ENCODE measurements at regions not wholly inside any gene's neighbourhood (a gene's known extent, or its start where the extent isn't known, plus 50 kb on each side); places are given as distances from the start of the nearest gene placed in this dataset.
"Not testable (repeated sequence)": the region's sequence is repeated elsewhere in the genome, so short reads cannot be mapped to it uniquely, and the experiment has no call there.

DNA sequence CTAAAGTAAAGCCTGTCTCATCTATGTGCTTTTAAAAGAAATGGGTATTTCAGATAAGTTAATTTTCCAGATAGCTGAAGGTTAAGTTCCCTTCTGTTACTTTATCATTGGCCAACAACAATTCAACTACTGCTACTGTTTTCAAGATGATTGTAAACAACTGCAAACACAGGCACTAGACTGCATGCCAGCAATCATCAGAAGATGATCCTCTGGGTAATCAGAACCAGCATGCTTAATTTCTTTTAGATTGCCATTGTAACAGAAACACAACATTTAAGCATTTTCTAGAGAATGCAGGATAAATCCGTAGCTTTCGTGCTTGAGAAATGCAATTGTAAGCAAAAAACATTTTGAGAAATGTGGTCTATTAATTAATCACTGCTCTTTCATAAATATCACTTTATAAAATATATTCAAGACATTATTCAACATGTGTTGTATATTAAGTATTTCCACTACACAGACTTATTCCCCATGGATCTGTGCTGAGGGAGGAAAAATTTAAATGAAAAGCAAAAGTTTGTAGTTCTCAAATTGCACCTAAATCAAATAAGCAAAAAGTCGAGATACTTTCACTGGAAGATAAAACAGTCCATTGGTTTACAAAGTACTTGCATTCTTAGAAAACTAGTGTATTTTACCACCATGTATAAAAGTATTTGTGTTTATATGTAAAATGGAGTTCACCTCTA is 133.7 kb downstream of the ATL2 start:
- DNase-seq = no peak

DNA sequence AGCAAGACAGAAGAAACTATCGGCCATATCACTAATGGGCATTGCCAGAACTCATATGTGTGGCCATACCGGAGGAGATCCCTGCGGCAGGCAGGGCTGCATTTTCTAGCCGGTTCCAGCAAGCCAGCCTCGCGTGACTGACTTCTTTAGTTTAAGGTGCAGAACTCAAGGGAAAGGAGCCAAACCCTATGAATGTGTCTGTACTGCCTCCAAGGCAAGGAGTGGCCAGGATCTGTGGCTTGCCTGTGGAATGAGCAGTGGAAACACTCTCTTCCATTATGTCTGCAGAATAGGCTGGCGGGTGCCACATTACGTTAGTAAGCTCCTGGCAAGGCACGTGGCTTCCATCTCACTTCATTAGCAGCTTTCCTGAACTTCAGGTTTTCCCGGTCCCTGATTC is 137.6 kb downstream of the ATL2 start:
- no peak for DNase-seq

DNA sequence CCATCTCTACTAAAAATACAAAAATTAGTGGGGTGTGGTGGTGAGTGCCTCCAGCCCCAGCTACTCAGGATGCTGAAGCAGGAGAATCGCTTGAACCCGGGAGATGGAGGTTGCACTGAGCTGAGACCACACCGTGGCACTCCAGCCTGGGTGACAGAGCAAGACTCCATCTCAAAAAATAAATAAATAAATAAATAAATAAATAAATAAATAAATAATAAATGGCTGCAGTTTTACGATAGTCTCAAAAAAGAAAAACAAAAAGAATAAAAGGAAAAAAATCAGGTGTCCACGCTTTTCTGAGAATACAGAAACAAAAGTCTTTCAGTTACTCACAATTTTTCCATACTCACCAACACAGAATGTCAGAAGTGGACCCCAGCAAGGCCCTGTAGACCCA is 138.4 kb downstream of the ATL2 start:
- not testable (repeated sequence) for DNase-seq

DNA sequence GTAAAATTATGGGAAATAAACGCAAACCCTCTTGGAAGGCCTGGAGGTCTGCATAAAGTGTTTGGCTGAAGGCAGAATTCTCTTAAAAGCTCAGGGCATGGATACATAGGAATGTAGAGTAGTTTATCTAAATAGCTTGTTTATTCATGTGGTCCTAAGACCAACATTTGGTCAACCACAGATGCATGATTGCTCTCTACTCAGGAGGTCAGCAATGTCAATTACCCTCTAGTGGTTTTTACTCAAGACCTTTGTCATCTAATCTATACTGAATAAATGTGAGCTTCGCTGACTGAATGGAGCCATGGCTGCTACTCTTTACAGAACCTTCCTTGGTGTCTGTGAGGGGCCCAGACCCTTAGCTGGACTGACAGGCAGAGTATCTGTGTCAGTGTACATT is 139.8 kb downstream of the ATL2 start:
- no peak for DNase-seq

DNA sequence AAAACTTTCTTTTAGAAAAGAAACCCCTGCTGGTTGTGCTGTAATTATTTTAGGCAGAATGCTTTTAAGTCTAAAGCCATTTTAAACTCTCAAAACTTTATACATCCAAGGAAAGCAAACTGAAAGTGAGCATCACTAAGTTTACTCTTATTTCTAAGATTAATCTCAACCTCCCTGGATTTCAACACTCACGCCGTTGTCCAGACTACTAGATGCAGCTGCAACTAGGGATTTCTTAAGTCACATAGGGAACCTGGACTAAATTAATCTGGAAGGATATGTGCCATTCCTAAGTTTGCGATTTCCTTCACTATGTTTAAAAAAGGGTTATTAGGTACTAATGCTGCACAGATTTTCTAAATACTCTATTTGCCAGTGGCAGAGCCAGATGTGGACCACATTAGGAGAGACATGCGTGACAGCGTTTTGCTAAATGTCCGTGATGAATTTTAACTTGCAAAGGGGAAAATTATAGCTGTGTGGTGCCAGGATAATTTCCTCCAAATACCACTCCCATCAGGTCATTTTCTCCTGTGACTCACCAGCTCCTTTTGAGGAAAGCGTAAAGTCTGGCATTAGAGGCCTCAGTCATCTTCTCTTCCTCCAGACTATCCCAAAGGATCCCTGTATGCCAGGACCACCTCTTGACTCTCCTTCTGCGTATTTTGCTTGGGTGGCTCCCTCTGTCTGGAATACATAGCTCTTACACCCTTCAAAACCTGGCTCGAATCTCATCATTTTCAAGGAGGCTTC is 143.7 kb downstream of the ATL2 start:
- DNase-seq = peak; percentile 32

DNA sequence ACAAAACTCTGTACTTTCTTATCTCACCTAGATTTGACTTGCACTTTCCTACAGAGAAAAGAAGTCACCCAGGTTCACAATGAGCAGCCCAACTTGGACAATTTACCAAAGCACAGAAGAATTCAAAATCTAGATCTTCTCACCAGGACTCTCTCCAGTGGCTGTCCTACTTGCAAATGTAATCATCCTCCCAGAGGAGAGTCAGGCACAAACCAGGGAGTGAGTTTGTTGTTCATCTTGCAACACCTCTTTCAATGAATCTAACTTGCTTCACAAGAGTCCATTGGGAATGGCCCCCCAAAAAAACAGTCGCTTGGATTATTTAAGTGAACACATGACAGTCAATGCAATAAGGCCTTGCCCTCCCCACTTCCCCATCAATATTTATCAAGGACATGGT is 144.6 kb downstream of the ATL2 start:
- no peak for DNase-seq

DNA sequence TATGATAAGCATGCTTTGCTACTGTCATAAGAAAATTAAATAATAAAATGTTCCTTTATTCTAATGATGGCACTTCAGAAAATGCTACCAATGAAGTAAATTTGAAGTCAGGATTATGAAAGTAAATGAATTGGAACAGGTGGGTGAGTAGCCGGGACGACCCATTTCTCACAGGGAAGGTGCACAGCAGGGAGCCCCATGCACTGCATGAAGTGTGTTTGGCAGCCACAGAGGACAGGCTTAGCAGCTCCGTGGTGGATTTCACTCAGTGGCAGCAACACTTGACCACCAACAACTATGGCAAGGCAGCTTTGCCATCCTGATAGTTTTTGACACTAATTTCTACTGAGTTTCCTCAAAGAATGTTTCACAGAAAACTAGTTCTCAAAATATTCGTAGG is 146.3 kb downstream of the ATL2 start:
- no peak for DNase-seq

DNA sequence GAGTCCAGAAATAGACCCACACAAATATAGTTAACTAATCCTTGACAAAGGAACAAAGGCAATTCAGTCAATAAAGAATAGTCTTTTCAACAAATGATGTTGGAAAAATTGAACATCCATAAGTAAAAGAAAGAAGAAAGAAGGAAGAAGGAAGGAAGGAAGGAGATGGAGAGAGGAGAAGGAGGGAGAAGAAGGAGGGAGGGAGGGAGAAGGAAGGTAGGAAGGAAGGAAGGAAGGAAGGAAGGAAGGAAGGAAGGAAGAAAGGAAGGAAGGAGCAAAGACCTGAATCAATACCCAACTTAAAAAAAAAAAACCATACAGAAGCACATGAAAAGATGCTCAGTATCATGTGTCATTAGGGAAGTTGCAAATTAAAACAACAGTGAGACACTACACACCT is 148.3 kb downstream of the ATL2 start:
- no peak for DNase-seq

DNA sequence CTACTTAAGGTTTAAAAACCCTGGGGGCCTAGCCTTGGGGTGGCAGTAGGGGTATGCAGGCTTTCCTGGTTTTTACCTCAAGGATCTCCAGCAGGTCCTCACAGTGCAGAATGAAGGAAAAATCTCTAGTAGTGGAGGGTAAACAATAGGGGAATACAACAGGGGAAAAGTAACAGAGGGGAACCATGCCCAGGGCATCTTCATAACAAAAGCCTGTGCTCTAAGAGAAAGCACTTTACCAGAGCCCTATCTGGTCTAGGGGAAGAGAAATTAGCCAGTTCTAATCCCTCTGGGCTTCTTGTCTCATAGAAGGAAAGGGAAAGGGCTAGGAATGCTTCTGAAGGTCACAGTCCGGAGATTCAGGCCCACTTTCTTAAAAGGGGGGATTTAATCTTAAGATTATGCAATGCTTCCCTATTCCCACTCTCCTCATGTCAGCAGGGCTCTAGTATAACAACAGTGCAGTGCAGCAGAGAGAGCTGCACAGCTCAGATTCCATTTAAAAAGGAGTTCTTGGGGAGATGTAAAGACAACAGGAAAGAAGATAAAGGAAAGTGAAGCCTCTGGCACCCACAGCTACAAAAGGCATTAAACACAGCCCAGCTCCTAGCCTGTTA is 149.0 kb upstream of the CYP1B1 start:
- no peak for DNase-seq

DNA sequence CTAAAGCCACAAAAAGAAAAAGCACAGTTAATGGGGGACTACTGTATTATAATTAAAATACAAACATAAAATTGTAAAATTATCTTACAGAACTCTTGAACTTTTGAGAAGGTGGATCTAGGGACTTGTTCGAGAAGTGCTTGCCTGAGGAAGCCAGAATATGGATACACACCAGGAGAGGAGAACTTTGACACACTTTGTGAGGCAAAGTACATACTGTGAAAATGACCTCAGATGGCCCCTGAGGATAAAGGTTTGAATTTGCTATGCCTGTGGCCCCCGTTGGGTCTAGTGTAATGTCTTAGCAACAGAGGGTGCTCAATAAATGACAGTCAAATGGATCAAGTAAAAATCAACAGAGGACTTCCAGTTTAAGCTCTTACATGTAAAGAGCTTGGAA is 148.2 kb upstream of the CYP1B1 start:
- DNase-seq = no peak

DNA sequence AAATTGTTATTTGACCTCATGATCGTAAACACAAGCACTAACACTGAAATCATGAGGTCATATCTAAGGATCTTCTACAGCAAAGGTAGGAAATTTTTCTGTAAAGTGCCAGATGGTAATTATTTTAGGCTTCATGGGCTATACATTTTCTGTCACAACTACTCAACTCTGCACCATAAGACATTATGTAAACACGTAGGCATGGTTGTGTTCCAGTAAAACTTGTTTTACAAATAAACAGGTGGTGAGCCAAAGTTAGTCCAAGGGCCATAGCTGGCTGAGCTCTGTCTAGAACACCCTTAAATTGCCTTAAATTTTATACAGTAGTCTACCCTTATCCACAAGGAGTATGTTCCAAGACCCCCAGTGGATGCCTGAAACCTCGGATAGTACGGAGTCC is 147.3 kb upstream of the CYP1B1 start:
- DNase-seq = no peak

DNA sequence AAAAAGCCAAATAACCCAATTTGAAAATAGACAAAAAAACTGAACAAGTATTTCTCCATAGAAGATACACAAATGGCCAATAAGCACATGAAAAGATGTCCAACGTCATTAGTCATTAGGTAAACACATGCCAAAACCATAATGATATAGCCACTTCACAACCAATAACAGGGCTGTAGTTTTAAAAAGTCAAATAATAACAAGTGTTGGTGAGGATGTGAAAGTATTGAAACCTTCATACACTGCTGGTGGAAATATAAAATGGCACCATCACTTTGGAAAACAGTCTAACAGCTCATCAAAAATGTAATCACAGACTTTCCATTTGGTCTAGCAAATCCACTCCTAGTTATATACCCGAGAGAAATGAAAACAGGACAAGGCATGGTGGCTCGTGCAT is 144.2 kb upstream of the CYP1B1 start:
- no peak for DNase-seq

DNA sequence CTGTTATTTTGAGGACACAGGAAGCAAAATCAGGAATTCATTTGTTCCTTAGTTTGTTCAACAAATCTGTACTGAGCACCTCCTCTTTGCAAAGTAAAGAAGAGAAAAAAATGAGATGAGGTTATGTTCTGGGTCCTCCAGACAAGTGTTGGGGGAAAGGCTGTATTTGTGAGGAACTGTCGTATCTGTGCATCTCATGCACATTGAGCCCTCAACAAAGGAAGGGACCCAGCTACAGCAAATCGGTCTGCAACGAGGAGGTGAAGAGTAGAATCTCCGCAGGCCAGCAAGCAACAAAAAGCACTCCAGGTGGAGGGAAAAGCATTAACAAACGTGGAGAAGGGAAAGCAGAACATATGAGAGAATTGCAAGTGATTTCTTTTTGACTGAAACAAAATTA is 143.0 kb upstream of the CYP1B1 start:
- DNase-seq = no peak

DNA sequence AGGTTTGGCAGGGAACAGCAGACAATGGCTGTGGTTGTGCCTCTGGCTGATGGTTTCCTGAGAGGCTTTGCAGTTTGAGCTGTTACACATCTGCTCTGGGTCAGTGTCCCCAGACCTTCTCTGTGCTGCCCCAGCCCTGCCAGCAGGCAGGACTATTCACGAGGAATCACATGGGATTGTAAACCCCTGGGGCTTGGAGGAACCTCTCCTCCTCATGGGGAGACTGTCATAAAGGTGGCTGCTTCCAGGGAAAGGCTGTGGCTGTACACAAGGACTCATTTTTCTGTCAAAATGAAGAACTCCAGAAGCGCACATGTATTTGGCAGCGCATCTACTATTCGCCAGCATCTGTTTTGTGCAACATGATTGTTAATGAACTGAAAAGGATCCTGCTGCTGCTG is 142.6 kb upstream of the CYP1B1 start:
- DNase-seq = no peak

DNA sequence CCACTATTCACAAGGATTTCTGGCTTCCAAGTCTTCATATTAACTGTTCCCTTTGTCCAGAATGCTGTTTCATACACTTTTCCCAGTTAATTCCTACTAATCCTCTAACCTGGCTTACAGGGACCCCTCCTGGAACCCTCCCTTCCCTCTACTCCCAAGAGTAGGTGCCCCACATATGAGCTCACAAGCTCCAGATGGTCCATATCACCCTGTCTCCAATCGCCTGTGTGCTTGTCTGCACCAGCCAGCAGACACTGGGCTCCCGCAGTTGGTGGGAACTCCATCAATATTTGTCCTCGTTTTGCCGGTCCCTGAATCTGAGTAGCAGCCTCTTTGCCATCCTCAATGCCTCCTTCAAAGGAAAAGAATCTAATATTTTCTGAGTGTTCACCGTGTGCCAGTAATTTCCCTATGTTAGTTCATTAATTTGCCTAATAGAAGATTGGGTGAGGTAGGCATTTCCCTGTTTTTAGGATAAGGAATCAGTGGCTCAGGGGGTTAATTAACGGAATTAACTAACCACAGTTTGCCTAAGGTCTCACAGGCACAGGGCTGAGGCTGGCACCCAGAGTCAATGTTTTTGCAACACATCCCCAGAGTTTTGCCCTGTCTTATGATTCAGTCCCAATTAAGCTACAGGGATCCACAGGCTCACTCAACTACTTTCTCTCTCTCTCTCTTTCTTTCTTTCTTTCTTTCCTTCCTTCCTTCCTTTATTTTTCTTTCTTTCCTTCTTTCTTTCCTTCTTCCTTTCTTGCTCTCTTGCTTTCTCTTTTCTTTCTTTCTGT is 141.6 kb upstream of the CYP1B1 start:
- DNase-seq = no peak

DNA sequence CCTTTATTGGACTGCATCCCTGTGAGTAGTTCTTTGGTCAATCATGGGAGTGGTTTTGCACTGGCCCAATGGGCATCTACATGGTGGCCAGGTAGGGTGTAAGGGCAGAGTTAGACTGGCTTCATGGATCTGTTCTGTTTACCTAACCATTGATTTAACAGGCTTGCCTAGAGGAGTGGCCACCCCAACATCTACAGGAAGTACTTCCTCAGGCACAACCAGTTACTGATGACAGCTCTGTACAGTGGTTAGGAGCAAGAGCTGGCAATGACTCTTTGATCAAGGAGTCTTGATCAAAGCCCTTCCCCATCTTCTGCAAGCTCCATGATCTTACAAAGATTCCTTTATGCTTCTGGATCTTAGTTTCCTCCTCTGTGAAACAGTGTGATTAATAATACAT is 140.9 kb upstream of the CYP1B1 start:
- DNase-seq = no peak

DNA sequence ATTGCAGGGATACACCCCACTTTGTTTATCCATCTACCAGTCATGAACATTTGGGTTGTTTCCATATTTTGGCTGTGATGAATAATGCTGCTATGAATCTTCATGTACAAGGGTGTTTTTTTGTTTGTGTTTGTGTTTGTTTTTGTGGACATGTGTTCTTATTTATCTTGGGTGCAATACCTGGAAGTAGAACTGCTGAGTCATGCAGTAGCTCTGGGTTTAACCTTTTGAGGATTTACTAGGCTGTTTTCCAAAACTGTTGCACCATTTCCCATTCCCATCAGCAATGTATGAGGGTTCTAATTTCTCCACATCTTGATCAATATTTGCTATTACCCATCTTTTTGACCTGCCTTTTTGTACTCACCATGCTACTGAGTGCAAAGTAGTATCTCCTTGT is 140.0 kb upstream of the CYP1B1 start:
- no peak for DNase-seq

DNA sequence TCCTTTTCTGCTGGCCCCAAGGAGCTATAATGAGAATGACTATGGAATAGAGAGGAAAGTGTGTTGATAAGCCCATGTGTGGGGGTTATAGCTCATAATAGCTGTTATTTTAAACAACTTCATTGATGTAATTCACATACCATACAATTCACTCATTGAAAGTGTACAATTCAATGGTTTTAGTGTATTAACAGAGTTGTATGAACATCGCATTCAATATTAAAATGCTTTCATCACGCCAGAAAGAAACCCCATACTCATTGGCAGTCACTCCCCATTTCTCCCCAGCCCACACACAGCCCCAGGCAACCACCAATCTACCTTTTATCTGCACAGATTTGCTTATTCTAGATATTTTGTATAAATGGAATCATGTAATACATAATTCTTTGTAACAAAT is 139.6 kb upstream of the CYP1B1 start:
- no peak for DNase-seq

DNA sequence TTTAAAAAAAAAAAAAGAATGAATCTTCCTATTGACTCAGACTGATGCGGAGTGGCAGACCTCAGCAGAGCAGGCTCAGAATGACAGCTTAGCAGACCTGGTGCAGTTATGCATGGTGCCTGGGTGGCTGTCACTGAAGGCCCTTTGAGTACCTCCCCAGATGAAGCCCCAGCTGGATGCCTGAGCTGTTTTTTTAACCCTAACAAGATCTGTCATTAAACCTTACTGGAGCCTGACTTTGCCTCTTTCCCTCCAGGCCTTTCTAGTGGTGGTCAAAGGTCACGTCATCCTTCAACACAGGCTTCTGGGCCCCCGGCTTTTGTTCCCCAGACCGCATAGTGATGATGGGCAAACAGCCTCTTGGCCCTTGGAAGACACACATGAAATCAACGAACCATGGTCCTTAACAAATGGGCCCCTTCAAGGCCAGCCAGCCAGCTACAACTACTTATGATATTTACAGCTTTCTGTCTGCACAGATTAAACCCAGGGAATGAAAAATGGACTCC is 138.3 kb upstream of the CYP1B1 start:
- DNase-seq = peak; percentile 78

DNA sequence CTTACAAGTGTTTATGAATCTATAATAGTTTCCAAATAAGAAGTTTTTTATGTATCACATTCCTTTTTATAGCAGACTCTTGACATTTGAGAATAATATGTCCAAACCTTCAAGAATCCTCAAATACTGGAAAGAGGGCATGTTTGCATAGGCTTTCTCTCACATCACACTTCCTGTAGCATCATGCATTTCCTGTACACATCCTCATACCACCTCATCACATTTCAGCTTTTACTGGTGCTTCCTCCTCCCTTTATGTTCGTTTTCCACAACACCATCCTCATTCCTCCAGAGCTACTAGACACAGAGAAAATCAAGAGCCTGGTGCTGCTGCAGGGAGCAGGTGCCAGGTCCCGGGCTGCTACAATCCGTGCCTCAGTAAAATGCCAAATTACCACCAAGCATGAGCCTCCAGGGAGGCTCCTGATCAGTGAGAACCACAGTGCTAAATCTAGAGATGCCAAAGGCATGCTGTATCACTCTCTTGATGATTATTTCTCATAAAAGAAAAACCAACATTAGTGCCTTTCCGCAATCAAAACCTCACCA is 137.7 kb upstream of the CYP1B1 start:
- no peak for DNase-seq

DNA sequence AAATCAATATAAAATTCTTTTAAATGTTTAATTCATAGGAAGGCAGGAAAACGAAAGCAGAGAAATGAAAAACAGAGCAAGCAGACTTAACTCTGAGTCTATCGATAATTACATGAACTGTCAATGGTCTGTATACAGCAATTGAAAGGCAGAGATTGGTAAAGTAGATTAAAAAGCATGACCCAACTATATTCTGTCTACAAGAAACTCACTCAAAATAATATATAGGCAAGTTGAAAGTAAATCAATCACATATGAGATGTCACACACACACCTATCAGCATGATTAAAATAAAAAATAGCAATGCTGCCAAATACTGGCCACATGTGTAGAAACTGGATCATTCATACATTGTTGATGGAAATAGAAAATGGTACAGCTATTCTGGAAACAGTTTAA is 136.4 kb upstream of the CYP1B1 start:
- DNase-seq = no peak

DNA sequence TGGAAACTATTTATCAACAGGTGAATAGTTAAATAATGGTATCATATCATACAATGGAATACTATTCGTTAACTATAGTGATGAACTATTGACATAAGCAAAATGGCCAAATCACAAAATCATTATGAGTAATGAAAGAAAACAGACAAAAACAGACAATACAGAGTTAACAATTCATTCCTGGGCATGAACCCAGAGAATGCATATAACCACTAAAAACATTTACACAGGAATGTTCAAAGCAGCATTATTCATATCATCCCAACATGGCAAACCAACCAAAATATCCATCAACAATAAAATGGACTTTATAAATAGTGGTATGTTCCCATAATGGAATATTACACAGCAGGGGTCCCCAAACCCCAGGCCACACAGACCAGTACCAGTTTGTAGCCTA is 131.2 kb upstream of the CYP1B1 start:
- DNase-seq = no peak

DNA sequence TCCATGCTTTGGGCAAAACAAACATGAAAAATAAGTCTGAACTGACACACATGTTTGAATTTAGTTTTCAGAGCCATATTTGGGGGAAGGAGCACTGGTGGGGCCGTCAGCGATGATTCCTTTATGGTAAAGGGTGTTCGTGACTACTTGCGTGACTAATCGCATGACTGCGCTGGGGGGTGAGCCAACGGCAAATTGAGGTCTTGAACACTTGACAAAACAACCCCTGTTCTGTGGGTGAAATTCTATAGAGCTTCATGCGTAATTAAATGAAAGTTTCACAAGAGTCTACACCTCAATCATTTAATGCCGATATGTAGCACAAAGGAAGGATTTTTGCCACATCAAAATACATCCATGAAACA is 127.5 kb upstream of the CYP1B1 start:
- DNase-seq = no peak
